ENCODE measurements at regions not wholly inside any gene's neighbourhood (a gene's known extent, or its start where the extent isn't known, plus 50 kb on each side); places are given as distances from the start of the nearest gene placed in this dataset.

GRCh38 chr3:107082527-107082926 lies 294.7 kb upstream of the CCDC54 start:
- H3K36me3 ChIP-seq (ENCODE audit: control insufficient read depth in 2 of 2, insufficient read depth in 2 of 2, low read length in 1 of 2) = no peaks in the 10 kb centered on the region
- H3K27me3 ChIP-seq (ENCODE audit: control insufficient read depth in 1 of 2, insufficient read depth in 2 of 2, low read length in 2 of 2) = no peaks in the 10 kb centered on the region
- H3K27ac ChIP-seq (ENCODE audit: low read depth in 2 of 2, low read length in 1 of 2) = no peak overlapping the region
- no peak overlapping the region for H3K4me3 ChIP-seq (ENCODE audit: low read depth in 1 of 2, low read length in 2 of 2)
- H3K9me3 ChIP-seq (ENCODE audit: control insufficient read depth in 2 of 2, insufficient read depth in 1 of 2, low read depth in 1 of 2, low read length in 1 of 2) = no peaks in the 10 kb centered on the region
- H3K4me1 ChIP-seq (ENCODE audit: control insufficient read depth in 2 of 2, insufficient read depth in 2 of 2, low read length in 1 of 2) = no peaks in the 10 kb centered on the region
- 62% methylated on average over 3 of the region's 3 CpGs for WGBS, 2 donors

DNA sequence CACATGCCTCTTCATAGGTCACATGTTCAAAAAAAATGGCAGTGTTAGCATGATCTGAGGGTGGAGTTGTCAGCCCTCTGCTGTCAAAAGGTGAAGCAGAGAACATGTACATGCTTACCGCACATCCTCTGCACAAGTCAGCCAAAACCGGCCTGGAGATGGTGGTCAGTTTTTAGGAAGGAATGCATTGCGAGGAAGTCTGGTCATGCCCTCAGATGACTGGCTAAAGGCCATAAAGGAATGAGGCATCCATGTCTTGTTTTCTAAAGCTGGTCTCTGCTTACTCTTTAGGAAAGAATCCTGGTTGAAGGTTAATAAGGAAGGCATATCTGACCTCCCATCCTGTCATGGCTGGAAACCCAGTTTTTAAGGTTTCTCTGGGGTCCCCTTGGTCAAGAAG lies 292.0 kb upstream of the CCDC54 start:
- no peaks in the 10 kb centered on the region for H3K27me3 ChIP-seq (ENCODE audit: control insufficient read depth in 1 of 2, insufficient read depth in 2 of 2, low read length in 2 of 2)
- H3K4me1 ChIP-seq (ENCODE audit: control insufficient read depth in 2 of 2, insufficient read depth in 2 of 2, low read length in 1 of 2) = no peaks in the 10 kb centered on the region
- H3K4me3 ChIP-seq (ENCODE audit: low read depth in 1 of 2, low read length in 2 of 2) = no peak overlapping the region
- WGBS, 2 donors = 89 to 94% methylated on average over 3 of the region's 3 CpGs
- no peak overlapping the region for H3K27ac ChIP-seq (ENCODE audit: low read depth in 2 of 2, low read length in 1 of 2)
- no peaks in the 10 kb centered on the region for H3K36me3 ChIP-seq (ENCODE audit: control insufficient read depth in 2 of 2, insufficient read depth in 2 of 2, low read length in 1 of 2)
- no peaks in the 10 kb centered on the region for H3K9me3 ChIP-seq (ENCODE audit: control insufficient read depth in 2 of 2, insufficient read depth in 1 of 2, low read depth in 1 of 2, low read length in 1 of 2)

DNA sequence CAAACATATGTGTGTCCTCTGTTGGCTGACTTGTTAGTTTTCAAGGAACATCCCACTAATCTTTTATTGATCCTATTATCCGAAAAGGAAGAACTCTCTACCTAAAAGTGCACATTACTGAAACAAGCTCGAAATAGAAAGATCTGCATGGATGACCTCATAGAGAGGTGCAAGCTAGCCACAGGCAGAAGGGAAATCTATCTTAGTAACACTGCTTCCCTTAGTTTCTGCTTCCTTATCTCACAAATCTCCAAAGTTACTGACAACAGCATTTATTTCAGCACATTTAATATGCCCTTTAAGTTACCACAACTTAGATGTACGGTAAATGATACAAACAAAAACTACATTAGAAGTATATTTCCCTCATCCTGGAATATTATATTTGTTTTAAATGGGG lies 285.1 kb upstream of the CCDC54 start:
- Histone ChIP-seq H3K27me3 (ENCODE audit: control insufficient read depth in 1 of 2, insufficient read depth in 2 of 2, low read length in 2 of 2) (no peaks in the 10 kb centered on the region), H3K27ac (ENCODE audit: low read depth in 2 of 2, low read length in 1 of 2) (no peak overlapping the region), H3K36me3 (ENCODE audit: control insufficient read depth in 2 of 2, insufficient read depth in 2 of 2, low read length in 1 of 2) (no peaks in the 10 kb centered on the region), H3K4me3 (ENCODE audit: low read depth in 1 of 2, low read length in 2 of 2) (no peak overlapping the region), H3K9me3 (ENCODE audit: control insufficient read depth in 2 of 2, insufficient read depth in 1 of 2, low read depth in 1 of 2, low read length in 1 of 2) (no peaks in the 10 kb centered on the region), H3K4me1 (ENCODE audit: control insufficient read depth in 2 of 2, insufficient read depth in 2 of 2, low read length in 1 of 2) (no peaks in the 10 kb centered on the region)
- 70 to 71% methylated on average over 3 of the region's 3 CpGs for WGBS, 2 donors

- no peaks in the 10 kb centered on the region for H3K27me3 ChIP-seq (ENCODE audit: control insufficient read depth in 1 of 2, insufficient read depth in 2 of 2, low read length in 2 of 2)
- no peaks in the 10 kb centered on the region for H3K9me3 ChIP-seq (ENCODE audit: control insufficient read depth in 2 of 2, insufficient read depth in 1 of 2, low read depth in 1 of 2, low read length in 1 of 2)
- no peak overlapping the region for H3K4me3 ChIP-seq (ENCODE audit: low read depth in 1 of 2, low read length in 2 of 2)
- no peaks in the 10 kb centered on the region for H3K36me3 ChIP-seq (ENCODE audit: control insufficient read depth in 2 of 2, insufficient read depth in 2 of 2, low read length in 1 of 2)
- no peaks in the 10 kb centered on the region for H3K4me1 ChIP-seq (ENCODE audit: control insufficient read depth in 2 of 2, insufficient read depth in 2 of 2, low read length in 1 of 2)
- H3K27ac ChIP-seq (ENCODE audit: low read depth in 2 of 2, low read length in 1 of 2) = no peak overlapping the region
These were observed 278.4 kb upstream of the CCDC54 start for GRCh38 chr3:107098864-107099263.

GRCh38 chr3:107100137-107100536 lies 277.1 kb upstream of the CCDC54 start:
- no peaks in the 10 kb centered on the region for H3K36me3 ChIP-seq (ENCODE audit: control insufficient read depth in 2 of 2, insufficient read depth in 2 of 2, low read length in 1 of 2)
- no peaks in the 10 kb centered on the region for H3K9me3 ChIP-seq (ENCODE audit: control insufficient read depth in 2 of 2, insufficient read depth in 1 of 2, low read depth in 1 of 2, low read length in 1 of 2)
- WGBS, 2 donors = 57 to 77% methylated on average over 1 of the region's 1 CpG
- no peaks in the 10 kb centered on the region for H3K27me3 ChIP-seq (ENCODE audit: control insufficient read depth in 1 of 2, insufficient read depth in 2 of 2, low read length in 2 of 2)
- H3K4me3 ChIP-seq (ENCODE audit: low read depth in 1 of 2, low read length in 2 of 2) = no peak overlapping the region
- no peaks in the 10 kb centered on the region for H3K4me1 ChIP-seq (ENCODE audit: control insufficient read depth in 2 of 2, insufficient read depth in 2 of 2, low read length in 1 of 2)
- no peak overlapping the region for H3K27ac ChIP-seq (ENCODE audit: low read depth in 2 of 2, low read length in 1 of 2)

GRCh38 chr3:107100573-107100972 lies 276.7 kb upstream of the CCDC54 start:
- Histone ChIP-seq H3K4me3 (ENCODE audit: low read depth in 1 of 2, low read length in 2 of 2) (no peak overlapping the region), H3K9me3 (ENCODE audit: control insufficient read depth in 2 of 2, insufficient read depth in 1 of 2, low read depth in 1 of 2, low read length in 1 of 2) (no peaks in the 10 kb centered on the region), H3K27me3 (ENCODE audit: control insufficient read depth in 1 of 2, insufficient read depth in 2 of 2, low read length in 2 of 2) (no peaks in the 10 kb centered on the region), H3K36me3 (ENCODE audit: control insufficient read depth in 2 of 2, insufficient read depth in 2 of 2, low read length in 1 of 2) (no peaks in the 10 kb centered on the region), H3K27ac (ENCODE audit: low read depth in 2 of 2, low read length in 1 of 2) (no peak overlapping the region), H3K4me1 (ENCODE audit: control insufficient read depth in 2 of 2, insufficient read depth in 2 of 2, low read length in 1 of 2) (no peaks in the 10 kb centered on the region)
- WGBS, 2 donors = 61 to 72% methylated on average over 1 of the region's 1 CpG

DNA sequence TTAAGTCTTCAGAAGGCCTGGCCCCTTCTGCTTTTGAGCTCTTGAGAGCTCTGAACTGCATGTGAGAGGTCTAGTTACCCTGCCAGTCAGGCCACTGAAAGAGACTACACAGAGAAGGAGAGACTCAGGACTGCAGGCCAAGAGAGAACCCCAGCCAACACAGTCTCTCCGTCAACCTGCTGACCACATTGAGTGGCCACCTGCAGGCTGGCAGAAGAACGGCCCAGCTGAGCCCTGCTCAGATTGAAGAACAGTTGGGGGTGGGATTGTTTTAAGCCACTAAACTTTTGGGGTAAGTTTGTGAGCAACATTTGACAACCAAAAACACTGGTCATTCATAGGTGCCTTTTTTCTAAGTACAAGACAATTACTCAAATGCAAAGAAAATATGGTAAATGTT lies 273.5 kb upstream of the CCDC54 start:
- Histone ChIP-seq H3K4me1 (ENCODE audit: control insufficient read depth in 2 of 2, insufficient read depth in 2 of 2, low read length in 1 of 2) (no peaks in the 10 kb centered on the region), H3K27ac (ENCODE audit: low read depth in 2 of 2, low read length in 1 of 2) (no peak overlapping the region), H3K36me3 (ENCODE audit: control insufficient read depth in 2 of 2, insufficient read depth in 2 of 2, low read length in 1 of 2) (no peaks in the 10 kb centered on the region), H3K4me3 (ENCODE audit: low read depth in 1 of 2, low read length in 2 of 2) (no peak overlapping the region), H3K9me3 (ENCODE audit: control insufficient read depth in 2 of 2, insufficient read depth in 1 of 2, low read depth in 1 of 2, low read length in 1 of 2) (no peaks in the 10 kb centered on the region), H3K27me3 (ENCODE audit: control insufficient read depth in 1 of 2, insufficient read depth in 2 of 2, low read length in 2 of 2) (no peaks in the 10 kb centered on the region)
- 82 to 95% methylated on average over 2 of the region's 2 CpGs for WGBS, 2 donors

DNA sequence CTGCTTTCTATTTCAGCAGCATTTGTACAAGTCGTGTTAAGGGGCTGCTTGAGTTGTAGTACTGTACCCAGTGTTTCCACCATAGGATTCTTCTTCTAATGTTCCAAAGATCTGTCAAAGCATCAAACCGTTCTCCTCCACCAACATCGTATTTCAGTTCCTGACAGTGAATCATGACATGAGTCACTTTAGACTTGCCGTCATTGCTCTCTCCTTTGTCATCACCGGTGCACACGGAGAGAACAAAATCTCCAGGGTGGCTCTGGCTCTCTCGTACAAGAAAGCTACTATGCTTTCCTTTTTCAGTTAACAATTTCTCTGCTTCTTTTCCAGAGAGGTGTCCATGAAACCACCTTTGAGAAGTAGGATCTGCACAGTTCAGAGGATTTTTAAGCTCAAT lies 270.9 kb upstream of the CCDC54 start:
- Histone ChIP-seq H3K4me3 (ENCODE audit: low read depth in 1 of 2, low read length in 2 of 2) (no peak overlapping the region), H3K36me3 (ENCODE audit: control insufficient read depth in 2 of 2, insufficient read depth in 2 of 2, low read length in 1 of 2) (no peaks in the 10 kb centered on the region), H3K4me1 (ENCODE audit: control insufficient read depth in 2 of 2, insufficient read depth in 2 of 2, low read length in 1 of 2) (no peaks in the 10 kb centered on the region), H3K27ac (ENCODE audit: low read depth in 2 of 2, low read length in 1 of 2) (no peak overlapping the region), H3K9me3 (ENCODE audit: control insufficient read depth in 2 of 2, insufficient read depth in 1 of 2, low read depth in 1 of 2, low read length in 1 of 2) (no peaks in the 10 kb centered on the region), H3K27me3 (ENCODE audit: control insufficient read depth in 1 of 2, insufficient read depth in 2 of 2, low read length in 2 of 2) (no peaks in the 10 kb centered on the region)
- 85 to 92% methylated on average over 7 of the region's 7 CpGs for WGBS, 2 donors

DNA sequence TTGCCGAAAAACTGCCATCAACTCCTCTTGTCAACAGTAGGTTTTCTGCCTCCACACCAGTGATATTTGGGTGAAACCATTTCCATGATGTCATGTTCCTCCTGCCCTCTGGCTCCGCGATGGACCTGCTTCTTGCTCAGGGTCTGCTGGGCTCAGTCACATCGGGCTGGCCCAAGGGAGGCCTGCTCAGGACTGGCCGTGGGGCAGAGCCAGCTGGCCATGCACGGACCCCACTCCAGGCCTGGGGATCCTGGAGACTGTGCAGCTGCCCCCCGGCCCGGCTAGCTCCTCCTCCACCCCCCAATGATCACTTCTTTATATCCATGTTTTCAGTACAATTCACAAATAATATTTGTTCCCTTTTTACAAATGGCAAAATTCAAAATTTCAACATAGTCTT lies 270.3 kb upstream of the CCDC54 start:
- 87 to 93% methylated on average over 8 of the region's 8 CpGs for WGBS, 2 donors
- Histone ChIP-seq H3K36me3 (ENCODE audit: control insufficient read depth in 2 of 2, insufficient read depth in 2 of 2, low read length in 1 of 2) (no peaks in the 10 kb centered on the region), H3K4me3 (ENCODE audit: low read depth in 1 of 2, low read length in 2 of 2) (no peak overlapping the region), H3K4me1 (ENCODE audit: control insufficient read depth in 2 of 2, insufficient read depth in 2 of 2, low read length in 1 of 2) (no peaks in the 10 kb centered on the region), H3K9me3 (ENCODE audit: control insufficient read depth in 2 of 2, insufficient read depth in 1 of 2, low read depth in 1 of 2, low read length in 1 of 2) (no peaks in the 10 kb centered on the region), H3K27me3 (ENCODE audit: control insufficient read depth in 1 of 2, insufficient read depth in 2 of 2, low read length in 2 of 2) (no peaks in the 10 kb centered on the region), H3K27ac (ENCODE audit: low read depth in 2 of 2, low read length in 1 of 2) (no peak overlapping the region)

DNA sequence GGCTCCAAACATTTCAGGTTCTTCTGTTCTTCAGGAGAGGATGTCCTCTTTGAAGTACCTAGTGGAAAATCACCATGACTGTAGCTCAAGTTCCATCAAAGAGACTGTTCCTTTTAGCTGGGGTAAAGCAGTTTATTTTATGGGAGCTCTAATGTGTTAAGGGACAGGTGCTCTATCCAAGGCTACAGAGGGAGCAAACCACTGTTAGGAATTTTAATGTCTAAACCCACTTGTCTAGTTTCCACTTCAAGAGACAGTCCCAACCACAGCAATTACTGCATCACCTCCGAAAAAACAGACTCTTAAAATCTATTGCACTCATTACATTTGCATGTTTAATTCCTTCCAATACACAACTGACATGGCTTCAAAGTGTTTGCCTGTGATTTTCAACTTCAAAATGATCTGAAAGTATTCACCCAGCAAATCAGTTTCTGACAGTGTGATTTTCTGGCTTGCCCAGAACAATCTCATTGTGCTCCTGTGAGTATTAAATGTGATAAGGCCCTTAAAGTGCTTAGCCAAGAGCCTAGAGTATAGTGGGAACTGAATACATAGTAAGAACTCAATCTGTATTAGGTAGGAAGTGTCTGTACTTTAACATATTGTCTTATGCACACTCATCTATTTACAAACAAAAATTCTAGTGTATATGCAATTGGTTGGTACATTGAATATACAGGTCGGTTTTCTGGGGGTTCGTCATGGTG lies 266.5 kb upstream of the CCDC54 start:
- no peak overlapping the region for H3K27ac ChIP-seq (ENCODE audit: low read depth in 2 of 2, low read length in 1 of 2)
- H3K36me3 ChIP-seq (ENCODE audit: control insufficient read depth in 2 of 2, insufficient read depth in 2 of 2, low read length in 1 of 2) = no peaks in the 10 kb centered on the region
- no peaks in the 10 kb centered on the region for H3K9me3 ChIP-seq (ENCODE audit: control insufficient read depth in 2 of 2, insufficient read depth in 1 of 2, low read depth in 1 of 2, low read length in 1 of 2)
- H3K4me3 ChIP-seq (ENCODE audit: low read depth in 1 of 2, low read length in 2 of 2) = no peak overlapping the region
- H3K4me1 ChIP-seq (ENCODE audit: control insufficient read depth in 2 of 2, insufficient read depth in 2 of 2, low read length in 1 of 2) = no peaks in the 10 kb centered on the region
- 84 to 89% methylated on average over 3 of the region's 3 CpGs for WGBS, 2 donors
- H3K27me3 ChIP-seq (ENCODE audit: control insufficient read depth in 1 of 2, insufficient read depth in 2 of 2, low read length in 2 of 2) = no peaks in the 10 kb centered on the region
